ENCODE measurements at regions not wholly inside any gene's neighbourhood (a gene's known extent, or its start where the extent isn't known, plus 50 kb on each side); places are given as distances from the start of the nearest gene placed in this dataset.

DNA sequence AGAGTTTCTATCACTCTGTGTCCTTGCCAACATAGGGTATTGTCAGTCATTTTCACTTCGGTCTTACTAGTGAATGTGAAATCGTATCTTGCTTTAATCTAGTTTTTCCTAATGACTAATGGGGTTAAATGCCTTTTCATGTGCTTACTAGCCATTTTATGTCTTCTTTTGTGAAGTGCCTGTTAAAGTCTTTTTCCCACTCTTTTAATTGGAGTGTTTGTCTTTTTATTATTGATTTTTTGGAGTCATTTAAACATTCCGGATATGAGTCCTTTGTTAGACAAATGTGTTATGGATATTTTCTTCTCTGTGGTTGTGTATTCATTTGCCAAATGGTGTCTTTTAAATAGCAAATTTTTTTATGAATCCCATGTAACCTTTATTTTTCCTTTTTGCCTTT lies 194.6 kb downstream of the CDH26 start:
- TF ChIP-seq SPI1 (IDR thresholded peaks at IDR 0.05; ENCODE audit: borderline replicate concordance, low read depth) (no peak), POLR2AphosphoS5 (IDR thresholded peaks at IDR 0.05; ENCODE audit: low read depth) (no peak), CTCF (IDR thresholded peaks at IDR 0.05; ENCODE audit: insufficient read depth, low read length) (no peak), GABPA (IDR thresholded peaks at IDR 0.05; ENCODE audit: low read depth) (no peak), REST (IDR thresholded peaks at IDR 0.05; ENCODE audit: insufficient replicate concordance, low read depth) (no peak)
- H3K27me3 ChIP-seq (ENCODE audit: insufficient read depth, poor library complexity, severe bottlenecking), result no peaks in the 10 kb centered on the region
- H3K4me3 ChIP-seq (replicated peaks; ENCODE audit: insufficient read depth, low read length), result no peak overlapping the region
- no peak for DNase-seq (ENCODE audit: low read depth in 1 of 2, low spot score in 1 of 2)
- no peak overlapping the region for H3K27ac ChIP-seq (replicated peaks)

GRCh38 chr20:60160451-60161145 lies 202.4 kb downstream of the CDH26 start:
- no peak for DNase-seq (ENCODE audit: low read depth in 1 of 2, low spot score in 1 of 2)
- Histone ChIP-seq H3K27me3 (ENCODE audit: insufficient read depth, poor library complexity, severe bottlenecking) (no peaks in the 10 kb centered on the region), H3K4me3 (replicated peaks; ENCODE audit: insufficient read depth, low read length) (no peak overlapping the region), H3K27ac (replicated peaks) (no peak overlapping the region)
- TF ChIP-seq CTCF (IDR thresholded peaks at IDR 0.05; ENCODE audit: insufficient read depth, low read length) (no peak), SPI1 (IDR thresholded peaks at IDR 0.05; ENCODE audit: borderline replicate concordance, low read depth) (no peak), GABPA (IDR thresholded peaks at IDR 0.05; ENCODE audit: low read depth) (no peak), REST (IDR thresholded peaks at IDR 0.05; ENCODE audit: insufficient replicate concordance, low read depth) (no peak), POLR2AphosphoS5 (IDR thresholded peaks at IDR 0.05; ENCODE audit: low read depth) (no peak)

DNA sequence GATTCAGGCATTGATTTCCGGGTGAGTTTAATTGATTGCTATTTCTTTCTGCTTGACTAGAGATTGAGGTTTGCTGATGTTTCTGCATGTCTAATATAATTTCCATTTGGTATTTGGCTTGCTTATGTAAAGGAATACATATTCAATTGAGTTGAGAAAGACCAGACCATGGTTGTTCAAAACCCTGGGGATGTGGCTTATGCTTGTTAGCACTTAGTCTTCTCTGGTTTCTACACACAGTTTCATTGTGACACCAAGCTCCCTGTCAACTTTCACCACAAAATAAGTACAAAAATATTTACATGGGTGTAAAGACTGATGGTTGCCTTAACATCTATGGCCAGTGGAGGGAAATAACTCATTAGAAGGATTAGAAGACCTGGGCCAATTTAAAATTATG lies 209.6 kb downstream of the CDH26 start:
- H3K27me3 ChIP-seq (ENCODE audit: insufficient read depth, poor library complexity, severe bottlenecking), result no peaks in the 10 kb centered on the region
- no peak for TF ChIP-seq REST (IDR thresholded peaks at IDR 0.05; ENCODE audit: insufficient replicate concordance, low read depth)
- no peak for TF ChIP-seq POLR2AphosphoS5 (IDR thresholded peaks at IDR 0.05; ENCODE audit: low read depth)
- TF ChIP-seq SPI1 (IDR thresholded peaks at IDR 0.05; ENCODE audit: borderline replicate concordance, low read depth), result no peak
- DNase-seq (ENCODE audit: low read depth in 1 of 2, low spot score in 1 of 2), result no peak
- H3K27ac ChIP-seq (replicated peaks), result no peak overlapping the region
- H3K4me3 ChIP-seq (replicated peaks; ENCODE audit: insufficient read depth, low read length), result no peak overlapping the region

Measured in HL-60 (cell line).